B cell (primary cell): ENCODE measurements at regions not wholly inside any gene's neighbourhood (a gene's known extent, or its start where the extent isn't known, plus 50 kb on each side); places are given as distances from the start of the nearest gene placed in this dataset.

ENCODE experiments used
- ATAC-seq: fragments of 200-7000 bp; cut with Tn5 transposase; one replicate; pipeline ENCODE4 v1.10.0; 2021; ENCODE audit warnings: low read depth, mild to moderate bottlenecking, moderate number of reproducible peaks, moderate library complexity
- CTCF ChIA-PET: fragments of 350-600 bp; sonication (Branson Sonifier 250); formaldehyde crosslinking; loops from one replicate; lab custom pipeline; 2021; ENCODE audit warnings: antibody characterized with exemption, inconsistent platforms; lab: Charles Lee
- POLR2A ChIA-PET: fragments of 350-600 bp; sonication (Branson Sonifier 250); formaldehyde crosslinking; loops from one replicate; lab custom pipeline; 2021; ENCODE audit warnings: antibody characterized with exemption; lab: Charles Lee
- DNase-seq: peaks from one replicate; pipeline ENCODE4 v3.0.0; 2013
- H2AFZ ChIP-seq: 2 replicates; pipeline ENCODE4 v1.6.1; 2012; ENCODE audit warnings: mild to moderate bottlenecking, low read depth, low read length; ENCODE audit not compliant: insufficient read depth, poor library complexity, severe bottlenecking
- H3K27ac ChIP-seq, 2 donors: 1 replicate in 1 of 2; 2 replicates in 1 of 2; pipeline ENCODE4 v1.5.1; 2012 to 2013; ENCODE audit warnings: low read length in 2 of 2, mild to moderate bottlenecking in 2 of 2, moderate library complexity in 1 of 2
- H3K27me3 ChIP-seq, 4 experiments: fragments of 200-600 bp in 1 of 4; sonication (generic) in 1 of 4; replicated peaks in 1 of 4; 1 replicate in 2 of 4; 2 replicates in 2 of 4; pipeline versions ENCODE4 v1.6.1 to v1.7.0; 2013 to 2016; ENCODE audit warnings: low read length in 3 of 4, mild to moderate bottlenecking in 2 of 4, mixed read lengths in 1 of 4, moderate library complexity in 1 of 4; ENCODE audit not compliant: insufficient read depth in 4 of 4, control insufficient read depth in 3 of 4; ENCODE audit errors: control extremely low read depth in 1 of 4
- H3K36me3 ChIP-seq, 2 experiments: replicated peaks in 1 of 2; 1 replicate in 1 of 2; 2 replicates in 1 of 2; pipeline versions ENCODE4 v1.6.1 to v1.7.1; 2013; ENCODE audit warnings: low read length in 1 of 2; ENCODE audit not compliant: insufficient read depth in 2 of 2, control insufficient read depth in 1 of 2; ENCODE audit errors: control extremely low read depth in 1 of 2, extremely low read depth in 1 of 2
- H3K4me1 ChIP-seq, 2 donors: fragments of 200-600 bp in 1 of 2; sonication (generic) in 1 of 2; 1 replicate in 1 of 2; 2 replicates in 1 of 2; pipeline versions ENCODE4 v1.5.1 to v1.6.1; 2013 to 2017; ENCODE audit warnings: low read length in 2 of 2; ENCODE audit not compliant: control insufficient read depth in 2 of 2, insufficient read depth in 2 of 2
- H3K4me2 ChIP-seq: replicated peaks from 2 replicates; pipeline ENCODE3; 2012; ENCODE audit warnings: mild to moderate bottlenecking, low read depth, low read length; ENCODE audit not compliant: poor library complexity, severe bottlenecking
- H3K4me3 ChIP-seq, 5 experiments: fragments of 200-600 bp in 1 of 5; sonication (generic) in 1 of 5; 1 replicate in 3 of 5; 2 replicates in 2 of 5; pipeline versions ENCODE4 v1.5.1 to v1.7.0; 2011 to 2016; ENCODE audit warnings: low read length in 4 of 5, mild to moderate bottlenecking in 4 of 5, low read depth in 2 of 5, control low read depth in 1 of 5, moderate library complexity in 1 of 5; ENCODE audit not compliant: insufficient read depth in 1 of 5; ENCODE audit errors: control extremely low read depth in 1 of 5, extremely low read depth in 1 of 5
- H3K79me2 ChIP-seq: fragments of 200-600 bp; sonication (generic); one replicate; pipeline ENCODE4 v1.6.0; 2016; ENCODE audit warnings: low read length; ENCODE audit not compliant: control insufficient read depth, insufficient read depth
- H3K9ac ChIP-seq: fragments of 200-600 bp; sonication (generic); 2 replicates; pipeline ENCODE4 v1.6.1; 2017; ENCODE audit warnings: mild to moderate bottlenecking, low read length, moderate library complexity
- H3K9me3 ChIP-seq, 3 donors: one replicate each; pipeline versions ENCODE4 v1.6.1 to v1.7.1; 2013; ENCODE audit warnings: low read length in 2 of 3; ENCODE audit not compliant: control insufficient read depth in 2 of 3, insufficient read depth in 1 of 3; ENCODE audit errors: control extremely low read depth in 1 of 3
- H4K20me1 ChIP-seq: 2 replicates; pipeline ENCODE4 v1.6.0; 2012; ENCODE audit warnings: mild to moderate bottlenecking, low read length; ENCODE audit not compliant: insufficient read depth, control insufficient read depth, poor library complexity, severe bottlenecking
- H3K27ac Mint-ChIP-seq: one replicate; pipeline ENCODE4 v1.8.0; 2021; ENCODE audit warnings: mixed read lengths
- H3K27me3 Mint-ChIP-seq: one replicate; pipeline ENCODE4 v1.8.0; 2021; ENCODE audit warnings: mixed read lengths
- H3K4me1 Mint-ChIP-seq: one replicate; pipeline ENCODE4 v1.8.0; 2021; ENCODE audit warnings: mixed read lengths
- H3K4me3 Mint-ChIP-seq: one replicate; pipeline ENCODE4 v1.8.0; 2021; ENCODE audit warnings: mixed read lengths
- H3K9me3 Mint-ChIP-seq: one replicate; pipeline ENCODE4 v1.8.0; 2022; ENCODE audit warnings: mixed read lengths; ENCODE audit not compliant: insufficient read depth
- EZH2 ChIP-seq: IDR thresholded peaks from 2 replicates; pipeline ENCODE4 v1.6.1; 2012; ENCODE audit warnings: borderline replicate concordance, low read depth, mild to moderate bottlenecking, moderate library complexity, low read length; ENCODE audit not compliant: insufficient read depth, poor library complexity, severe bottlenecking
- WGBS: methylation state at CpG from one replicate; pipeline ENCODE4 v1.1.5; 2013; ENCODE audit warnings: missing lambda C conversion rate; ENCODE audit not compliant: insufficient coverage; 5-methylcytosine and 5-hydroxymethylcytosine counted together
- intact Hi-C: fragments of 100-400 bp; cut with micrococcal nuclease; formaldehyde crosslinking; loops from one replicate; pipeline ENCODE4 v1.10.0; 2022
- TF ChIP-seq, protein P1 (sequence below): fragments of 200-600 bp; IDR thresholded peaks from one replicate; pipeline ENCODE4 v1.8.0; 2022; ENCODE audit warnings: antibody characterized with exemption, mild to moderate bottlenecking

- WGBS: no CpG with 5 or more reads among the region's 1 CpG
- Histone ChIP-seq H2AFZ (no peak overlapping the region), H3K36me3 (no peaks in the 10 kb centered on the region), H3K79me2 (no peaks in the 10 kb centered on the region), H3K27me3 (no peaks in the 10 kb centered on the region), H3K4me3 (no peak overlapping the region), H3K4me2 (no peak overlapping the region), H4K20me1 (no peaks in the 10 kb centered on the region), H3K4me1 (no peaks in the 10 kb centered on the region), H3K9ac (no peak overlapping the region), H3K27ac (no peak overlapping the region), H3K9me3 (no peaks in the 10 kb centered on the region)
- no peaks in the 10 kb centered on the region for H3K27me3 Mint-ChIP-seq
- no peaks in the 10 kb centered on the region for H3K9me3 Mint-ChIP-seq
- DNase-seq: no peak
- POLR2A ChIA-PET: no interaction called here
- CTCF ChIA-PET: no interaction called here
- TF ChIP-seq EZH2: no peak
- TF ChIP-seq, protein P1, sequence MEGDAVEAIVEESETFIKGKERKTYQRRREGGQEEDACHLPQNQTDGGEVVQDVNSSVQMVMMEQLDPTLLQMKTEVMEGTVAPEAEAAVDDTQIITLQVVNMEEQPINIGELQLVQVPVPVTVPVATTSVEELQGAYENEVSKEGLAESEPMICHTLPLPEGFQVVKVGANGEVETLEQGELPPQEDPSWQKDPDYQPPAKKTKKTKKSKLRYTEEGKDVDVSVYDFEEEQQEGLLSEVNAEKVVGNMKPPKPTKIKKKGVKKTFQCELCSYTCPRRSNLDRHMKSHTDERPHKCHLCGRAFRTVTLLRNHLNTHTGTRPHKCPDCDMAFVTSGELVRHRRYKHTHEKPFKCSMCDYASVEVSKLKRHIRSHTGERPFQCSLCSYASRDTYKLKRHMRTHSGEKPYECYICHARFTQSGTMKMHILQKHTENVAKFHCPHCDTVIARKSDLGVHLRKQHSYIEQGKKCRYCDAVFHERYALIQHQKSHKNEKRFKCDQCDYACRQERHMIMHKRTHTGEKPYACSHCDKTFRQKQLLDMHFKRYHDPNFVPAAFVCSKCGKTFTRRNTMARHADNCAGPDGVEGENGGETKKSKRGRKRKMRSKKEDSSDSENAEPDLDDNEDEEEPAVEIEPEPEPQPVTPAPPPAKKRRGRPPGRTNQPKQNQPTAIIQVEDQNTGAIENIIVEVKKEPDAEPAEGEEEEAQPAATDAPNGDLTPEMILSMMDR: no peak
- no peak overlapping the region for H3K4me3 Mint-ChIP-seq
- H3K27ac Mint-ChIP-seq: no peak overlapping the region
- H3K4me1 Mint-ChIP-seq: no peaks in the 10 kb centered on the region
- intact Hi-C loops: no loop called here
- no peak for ATAC-seq
Observed at GRCh38 chr18:71352618-71353017, 1063.8 kb downstream of the SOCS6 start.

DNA sequence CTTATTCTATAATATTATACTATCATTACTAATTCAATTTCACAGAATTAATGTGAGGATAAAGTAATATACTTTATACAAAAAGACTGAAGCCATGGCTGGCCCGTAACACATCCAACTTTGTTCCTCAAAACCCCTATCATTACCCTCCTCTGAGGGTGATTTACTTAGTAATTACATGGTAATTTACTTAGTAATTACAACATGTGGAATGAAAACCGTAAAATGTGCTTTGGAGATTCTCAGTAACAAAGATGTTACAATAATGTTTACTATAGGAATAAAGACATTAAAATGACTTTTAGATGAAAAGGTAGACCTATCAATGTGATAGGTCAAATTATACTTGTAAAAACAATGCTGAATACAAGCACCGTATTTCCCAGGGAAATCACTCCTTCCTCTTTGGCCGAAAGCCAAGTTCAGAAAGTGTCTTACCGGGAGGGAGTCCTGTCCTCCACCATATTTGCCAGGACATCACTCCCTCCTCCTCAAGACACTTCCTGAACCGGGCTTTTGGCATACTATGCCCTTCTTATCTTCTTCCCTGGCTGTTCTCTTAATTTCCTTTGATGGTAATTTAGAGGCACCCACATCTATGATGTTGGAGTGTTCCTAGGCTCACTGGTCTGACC lies 1047.8 kb downstream of the SOCS6 start:
- Mint-ChIP-seq H3K4me1 (no peaks in the 10 kb centered on the region), H3K27ac (no peak overlapping the region), H3K27me3 (no peaks in the 10 kb centered on the region), H3K4me3 (no peak overlapping the region), H3K9me3 (no peaks in the 10 kb centered on the region)
- Histone ChIP-seq H3K27me3 (no peaks in the 10 kb centered on the region), H3K36me3 (no peaks in the 10 kb centered on the region), H3K9ac (no peak overlapping the region), H3K27ac (no peak overlapping the region), H3K4me1 (no peaks in the 10 kb centered on the region), H2AFZ (no peak overlapping the region), H4K20me1 (no peaks in the 10 kb centered on the region), H3K79me2 (no peaks in the 10 kb centered on the region), H3K4me3 (no peak overlapping the region), H3K9me3 (no peaks in the 10 kb centered on the region), H3K4me2 (no peak overlapping the region)
- ChIA-PET CTCF (no interaction called here), POLR2A (no interaction called here)
- ATAC-seq (no peak), DNase-seq (no peak)
- 67% methylated on average over 3 of the region's 6 CpGs for WGBS
- no peak for TF ChIP-seq EZH2
- intact Hi-C loops: no loop called here
